ENCODE measurements at regions not wholly inside any gene's neighbourhood (a gene's known extent, or its start where the extent isn't known, plus 50 kb on each side); places are given as distances from the start of the nearest gene placed in this dataset.

GRCh38 chr10:52483587-52483986 is 169.5 kb downstream of the DKK1 start:
- no peak for TF ChIP-seq CTCF (IDR thresholded peaks at IDR 0.05; ENCODE audit: insufficient read depth, low read depth, low read length)
- no peak for TF ChIP-seq EZH2 (IDR thresholded peaks at IDR 0.05; ENCODE audit: insufficient read depth, low read length)

All from astrocyte (in vitro differentiated cells and primary cell).